Neural cell (in vitro differentiated cells): ENCODE measurements at regions not wholly inside any gene's neighbourhood (a gene's known extent, or its start where the extent isn't known, plus 50 kb on each side); places are given as distances from the start of the nearest gene placed in this dataset.

Source experiments
- H2AFZ ChIP-seq: fragments of 200-600, 300-800 bp; sonication (generic), shearing (Covaris generic); 2 replicates; pipeline ENCODE4 v1.6.0; 2014; ENCODE audit warnings: low read depth, mild to moderate bottlenecking, antibody characterized with exemption, low read length, moderate library complexity
- H3F3A ChIP-seq: fragments of 200-600 bp; shearing (Covaris generic); 2 replicates; pipeline ENCODE4 v1.6.1; 2016; ENCODE audit warnings: mild to moderate bottlenecking, moderate library complexity, mixed read lengths, antibody characterized with exemption, low read length; ENCODE audit not compliant: insufficient read depth, poor library complexity, severe bottlenecking
- H3K27ac ChIP-seq: fragments of 200-600, 300-800 bp; sonication (generic), shearing (Covaris generic); 2 replicates; pipeline ENCODE4 v1.5.1; 2014; ENCODE audit warnings: mild to moderate bottlenecking, low read length, moderate library complexity
- H3K27me3 ChIP-seq: fragments of 300-800, 200-600 bp; sonication (generic), shearing (Covaris generic); 2 replicates; pipeline ENCODE4 v1.6.0; 2014; ENCODE audit warnings: mild to moderate bottlenecking, low read depth, low read length, moderate library complexity; ENCODE audit not compliant: insufficient read depth
- H3K36me3 ChIP-seq: fragments of 300-800, 200-600 bp; sonication (generic), shearing (Covaris generic); 2 replicates; pipeline ENCODE4 v1.5.1; 2014; ENCODE audit warnings: mild to moderate bottlenecking, antibody characterized with exemption, low read length, moderate library complexity; ENCODE audit not compliant: insufficient read depth
- H3K4me2 ChIP-seq: fragments of 300-800, 200-600 bp; sonication (generic), shearing (Covaris generic); 2 replicates; pipeline ENCODE4 v1.6.0; 2014; ENCODE audit warnings: mild to moderate bottlenecking, low read length
- H3K4me3 ChIP-seq: fragments of 300-800, 200-600 bp; sonication (generic), shearing (Covaris generic); 2 replicates; pipeline ENCODE4 v1.5.1; 2014; ENCODE audit warnings: mild to moderate bottlenecking, low read length, moderate library complexity
- H3K79me2 ChIP-seq: fragments of 200-600 bp; shearing (Covaris generic); replicated peaks from 2 replicates; pipeline ENCODE4 v1.6.0; 2014; ENCODE audit warnings: mild to moderate bottlenecking, low read length, moderate library complexity; ENCODE audit not compliant: insufficient read depth
- H3K9ac ChIP-seq: fragments of 300-800, 200-600 bp; sonication (generic), shearing (Covaris generic); 2 replicates; pipeline ENCODE4 v1.6.1; 2016; ENCODE audit warnings: mild to moderate bottlenecking, low read length, mixed read lengths
- H3K9me2 ChIP-seq: fragments of 200-600 bp; shearing (Covaris generic); 2 replicates; pipeline ENCODE4 v1.6.1; 2016; ENCODE audit warnings: mild to moderate bottlenecking, low read length, mixed read lengths; ENCODE audit not compliant: insufficient read depth
- H3K9me3 ChIP-seq: fragments of 200-600, 300-800 bp; sonication (generic), shearing (Covaris generic); 2 replicates; pipeline ENCODE4 v1.6.1; 2016; ENCODE audit warnings: mild to moderate bottlenecking, mixed run types, low read length, moderate library complexity, mixed read lengths
- H4K20me1 ChIP-seq: fragments of 200-600 bp; shearing (Covaris generic); 2 replicates; pipeline ENCODE4 v1.6.1; 2016; ENCODE audit warnings: mild to moderate bottlenecking, mixed run types; ENCODE audit not compliant: insufficient read depth
- CTCF ChIP-seq: fragments of 450-650 bp; IDR thresholded peaks from 2 replicates; pipeline ENCODE4 v1.5.1; 2014; ENCODE audit warnings: antibody characterized with exemption, mild to moderate bottlenecking, moderate library complexity; ENCODE audit not compliant: poor library complexity, severe bottlenecking
- EP300 ChIP-seq: fragments of 450-650 bp; conservative IDR thresholded peaks from 2 replicates; pipeline ENCODE4 v1.6.1; 2014; ENCODE audit warnings: antibody characterized with exemption, mild to moderate bottlenecking, moderate library complexity; ENCODE audit not compliant: poor library complexity, severe bottlenecking
- EZH2 ChIP-seq: fragments of 200-600, 300-800 bp; shearing (Covaris generic), sonication (generic); IDR thresholded peaks from 2 replicates; pipeline ENCODE4 v1.6.1; 2014; ENCODE audit warnings: antibody characterized with exemption, low read length, borderline replicate concordance, mild to moderate bottlenecking; ENCODE audit not compliant: insufficient read depth, poor library complexity, severe bottlenecking
- MXI1 ChIP-seq: fragments of 450-650 bp; conservative IDR thresholded peaks from 2 replicates; pipeline ENCODE4 v1.6.1; 2014; ENCODE audit warnings: antibody characterized with exemption, mild to moderate bottlenecking; ENCODE audit not compliant: poor library complexity, severe bottlenecking
- POLR2AphosphoS5 ChIP-seq: IDR thresholded peaks from 2 replicates; pipeline ENCODE4 v1.6.1; 2012
- RAD21 ChIP-seq: fragments of 450-650 bp; conservative IDR thresholded peaks from 2 replicates; pipeline ENCODE4 v1.6.1; 2014; ENCODE audit warnings: antibody characterized with exemption, mild to moderate bottlenecking, moderate library complexity
- REST ChIP-seq: IDR thresholded peaks from 2 replicates; pipeline ENCODE4 v1.6.1; 2012; ENCODE audit warnings: borderline replicate concordance
- SMC3 ChIP-seq: fragments of 450-650 bp; conservative IDR thresholded peaks from 2 replicates; pipeline ENCODE4 v1.6.1; 2014; ENCODE audit warnings: antibody characterized with exemption, mild to moderate bottlenecking, moderate library complexity; ENCODE audit not compliant: poor library complexity
- TAF1 ChIP-seq: IDR thresholded peaks from 2 replicates; pipeline ENCODE4 v1.6.1; 2012; ENCODE audit warnings: low read depth

- H3F3A ChIP-seq = no peaks in the 10 kb centered on the region
- H3K36me3 ChIP-seq = no peaks in the 10 kb centered on the region
- H3K9ac ChIP-seq = no peak overlapping the region
- no peak overlapping the region for H2AFZ ChIP-seq
- H3K4me3 ChIP-seq = no peak overlapping the region
- no peak overlapping the region for H3K27ac ChIP-seq
- no peaks in the 10 kb centered on the region for H3K27me3 ChIP-seq
- no peak for TF ChIP-seq MXI1
- no peaks in the 10 kb centered on the region for H3K9me3 ChIP-seq
- H3K79me2 ChIP-seq = no peaks in the 10 kb centered on the region
- H3K9me2 ChIP-seq = no peaks in the 10 kb centered on the region
- H4K20me1 ChIP-seq = no peaks in the 10 kb centered on the region
- H3K4me2 ChIP-seq = no peak overlapping the region
These were observed 98.7 kb upstream of the TMPRSS2 start for GRCh38 chr21:41606706-41607105.

GRCh38 chr21:41605934-41606285 lies 98.0 kb upstream of the TMPRSS2 start:
- H2AFZ ChIP-seq = no peak overlapping the region
- no peaks in the 10 kb centered on the region for H3K9me2 ChIP-seq
- no peak for TF ChIP-seq REST
- TF ChIP-seq SMC3 = no peak
- TF ChIP-seq CTCF = no peak
- no peak for TF ChIP-seq POLR2AphosphoS5
- TF ChIP-seq TAF1 = no peak
- no peak for TF ChIP-seq EP300
- TF ChIP-seq RAD21 = no peak
- no peak for TF ChIP-seq EZH2
- TF ChIP-seq MXI1 = no peak
- H3K27ac ChIP-seq = no peak overlapping the region
- no peak overlapping the region for H3K9ac ChIP-seq
- no peaks in the 10 kb centered on the region for H3K27me3 ChIP-seq
- no peaks in the 10 kb centered on the region for H3K79me2 ChIP-seq
- no peaks in the 10 kb centered on the region for H3K36me3 ChIP-seq
- H4K20me1 ChIP-seq = no peaks in the 10 kb centered on the region
- H3K9me3 ChIP-seq = no peaks in the 10 kb centered on the region
- H3K4me2 ChIP-seq = no peak overlapping the region
- no peaks in the 10 kb centered on the region for H3F3A ChIP-seq
- no peak overlapping the region for H3K4me3 ChIP-seq
